ENCODE measurements at regions not wholly inside any gene's neighbourhood (a gene's known extent, or its start where the extent isn't known, plus 50 kb on each side); places are given as distances from the start of the nearest gene placed in this dataset.

DNA sequence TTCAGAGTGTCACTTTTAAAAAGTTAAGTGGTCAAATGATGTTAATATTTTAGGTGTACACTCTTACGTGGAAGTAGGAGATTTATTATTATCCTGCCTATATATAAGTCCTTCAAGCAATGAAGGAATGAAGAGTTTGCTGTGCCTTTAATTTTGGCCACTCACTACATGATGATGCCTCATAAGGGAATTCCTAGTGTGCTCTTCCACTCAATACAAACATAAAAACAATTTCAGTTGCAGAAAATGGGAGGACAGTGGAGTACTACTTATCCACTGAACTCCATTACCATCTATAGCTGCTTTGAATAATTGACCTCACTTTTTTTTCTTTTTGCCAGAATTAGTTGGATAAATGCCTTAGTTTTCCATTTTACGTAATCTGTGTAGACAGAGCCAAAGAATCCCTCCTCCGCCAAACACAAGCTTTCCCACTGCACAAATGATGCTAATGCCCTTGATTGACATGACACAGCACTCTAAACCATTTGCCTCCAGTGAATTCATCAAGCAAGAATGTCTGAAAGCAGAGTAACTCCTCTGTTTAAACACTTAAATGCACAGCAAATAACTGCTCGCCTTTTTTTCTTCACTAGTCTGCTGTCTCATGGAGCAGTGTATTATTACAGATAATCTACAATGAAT lies 751.1 kb upstream of the FANCL start:
- Histone ChIP-seq H3K79me2 (ENCODE audit: control insufficient read depth in 1 of 2, insufficient read depth in 2 of 2, low read length in 2 of 2) (no peaks in the 10 kb centered on the region), H3K9ac (replicated peaks in 1 of 4; ENCODE audit: extremely low read depth in 1 of 4, low read depth in 3 of 4, low read length in 3 of 4) (no peak overlapping the region), H2BK120ac (replicated peaks; ENCODE audit: low read depth, low read length) (no peak overlapping the region), H3K4me2 (ENCODE audit: insufficient read depth in 1 of 2, low read depth in 2 of 2, low read length in 2 of 2) (no peak overlapping the region), H3K4me3 (ENCODE audit: extremely low read depth in 1 of 4, insufficient read depth in 2 of 4, low read depth in 3 of 4, low read length in 4 of 4) (no peak overlapping the region), H4K20me1 (replicated peaks in 1 of 2; ENCODE audit: control insufficient read depth in 1 of 2, insufficient read depth in 2 of 2, low read length in 2 of 2) (no peaks in the 10 kb centered on the region), H3K27ac (ENCODE audit: low read depth, low read length) (no peak overlapping the region), H4K8ac (ENCODE audit: extremely low read depth, insufficient read depth, low read length) (no peak overlapping the region), H3K4ac (replicated peaks; ENCODE audit: insufficient read length, low read depth, low read length) (no peak overlapping the region), H3K56ac (replicated peaks; ENCODE audit: insufficient read length, low read depth, low read length) (no peak overlapping the region), H2AK5ac (ENCODE audit: low read depth, low read length) (no peak overlapping the region), H3K23me2 (ENCODE audit: low read depth, low read length) (no peaks in the 10 kb centered on the region), H2BK5ac (ENCODE audit: low read depth, low read length) (no peak overlapping the region), H3K79me1 (ENCODE audit: low read depth, low read length) (no peaks in the 10 kb centered on the region), H2BK12ac (ENCODE audit: low read depth, low read length) (no peak overlapping the region), H3K9me3 (ENCODE audit: insufficient read depth in 2 of 2, low read depth in 1 of 2, low read length in 1 of 2) (no peaks in the 10 kb centered on the region), H4K91ac (replicated peaks; ENCODE audit: insufficient read length, low read length) (no peak overlapping the region), H2BK15ac (ENCODE audit: low read length) (no peak overlapping the region), H3K18ac (ENCODE audit: extremely low read depth, low read length) (no peak overlapping the region), H2BK20ac (ENCODE audit: low read length) (no peak overlapping the region), H3K36me3 (ENCODE audit: control insufficient read depth in 2 of 4, insufficient read depth in 4 of 4, low read length in 3 of 4) (no peaks in the 10 kb centered on the region), H4K5ac (ENCODE audit: insufficient read length, low read depth, low read length) (no peak overlapping the region), H3K14ac (ENCODE audit: insufficient read length) (no peak overlapping the region), H2AFZ (ENCODE audit: low read length) (no peak overlapping the region), H3K4me1 (replicated peaks in 1 of 4; ENCODE audit: control insufficient read depth in 3 of 4, insufficient read depth in 4 of 4, low read length in 3 of 4) (no peaks in the 10 kb centered on the region), H3K23ac (ENCODE audit: insufficient read length) (no peak overlapping the region), H3K27me3 (replicated peaks in 1 of 4; ENCODE audit: control insufficient read depth in 3 of 4, extremely low read depth in 1 of 4, insufficient read depth in 3 of 4, low read length in 3 of 4) (no peaks in the 10 kb centered on the region)
- DNase-seq (ENCODE audit: low read depth in 1 of 2, low spot score in 2 of 2): no peak
- TF ChIP-seq EGR1 (IDR thresholded peaks at IDR 0.05; ENCODE audit: borderline replicate concordance, low read depth, low read length) (no peak), E2F6 (IDR thresholded peaks at IDR 0.05) (no peak), ATF3 (IDR thresholded peaks at IDR 0.05; ENCODE audit: insufficient read depth, low read depth, low read length) (no peak), RBBP5 (IDR thresholded peaks at IDR 0.05; ENCODE audit: borderline replicate concordance, low read depth, low read length) (no peak), FOSL1 (IDR thresholded peaks at IDR 0.05; ENCODE audit: insufficient read depth, low read depth, low read length) (no peak), SIX5 (IDR thresholded peaks at IDR 0.05; ENCODE audit: low read depth, low read length) (no peak), PHF8 (conservative IDR thresholded peaks at IDR 0.05; ENCODE audit: low read depth, low read length) (no peak), CREB1 (IDR thresholded peaks at IDR 0.05) (no peak)
- TF ChIP-seq, protein P1, sequence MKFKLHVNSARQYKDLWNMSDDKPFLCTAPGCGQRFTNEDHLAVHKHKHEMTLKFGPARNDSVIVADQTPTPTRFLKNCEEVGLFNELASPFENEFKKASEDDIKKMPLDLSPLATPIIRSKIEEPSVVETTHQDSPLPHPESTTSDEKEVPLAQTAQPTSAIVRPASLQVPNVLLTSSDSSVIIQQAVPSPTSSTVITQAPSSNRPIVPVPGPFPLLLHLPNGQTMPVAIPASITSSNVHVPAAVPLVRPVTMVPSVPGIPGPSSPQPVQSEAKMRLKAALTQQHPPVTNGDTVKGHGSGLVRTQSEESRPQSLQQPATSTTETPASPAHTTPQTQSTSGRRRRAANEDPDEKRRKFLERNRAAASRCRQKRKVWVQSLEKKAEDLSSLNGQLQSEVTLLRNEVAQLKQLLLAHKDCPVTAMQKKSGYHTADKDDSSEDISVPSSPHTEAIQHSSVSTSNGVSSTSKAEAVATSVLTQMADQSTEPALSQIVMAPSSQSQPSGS (IDR thresholded peaks at IDR 0.05; ENCODE audit: low read length): no peak
- WGBS, 2 experiments (ENCODE audit: extremely low coverage in 1 of 2, insufficient coverage in 1 of 2, insufficient read length in 1 of 2, insufficient replicate concordance in 2 of 2, low coverage in 1 of 2, low lambda C conversion rate in 2 of 2, missing lambda C conversion rate in 1 of 2): 69% methylated on average over 4 of the region's 4 CpGs; no CpG with 5 or more reads in 1 of the 2 experiments
- peak; percentile 19 for FAIRE-seq
- ChIA-PET POLR2A (ENCODE audit: partially characterized antibody) (interaction anchor here (0.7 to 1.0 kb wide), 2 partner anchors 11 to 46 kb away, joined by 3 read pairs; no protein-coding TSS in a partner anchor), CTCF (ENCODE audit: partially characterized antibody) (interaction anchor here (0.7 to 1.0 kb wide), 2 partner anchors 9 to 1010 kb away, joined by 3 read pairs; no protein-coding TSS in a partner anchor)
